ENCODE measurements at regions not wholly inside any gene's neighbourhood (a gene's known extent, or its start where the extent isn't known, plus 50 kb on each side); places are given as distances from the start of the nearest gene placed in this dataset.

GRCh38 chr7:12120632-12121031 lies 90.5 kb upstream of the TMEM106B start:
- Mint-ChIP-seq H3K27me3 (ENCODE audit: unreplicated experiment) (peaks cover 8% of the 10 kb centered on the region), H3K27ac (ENCODE audit: unreplicated experiment) (no peak overlapping the region), H3K9me3 (ENCODE audit: unreplicated experiment) (no peaks in the 10 kb centered on the region), H3K4me3 (ENCODE audit: unreplicated experiment) (no peak overlapping the region), H3K4me1 (ENCODE audit: unreplicated experiment) (no peaks in the 10 kb centered on the region), H3K36me3 (ENCODE audit: unreplicated experiment) (no peaks in the 10 kb centered on the region)
- no peak for TF ChIP-seq CTCF (IDR thresholded peaks at IDR 0.05)
- no peak for DNase-seq (ENCODE audit: extremely low spot score, unreplicated experiment)

- TF ChIP-seq CTCF (IDR thresholded peaks at IDR 0.05) = no peak
- Mint-ChIP-seq H3K27me3 (ENCODE audit: unreplicated experiment) (peaks cover 8% of the 10 kb centered on the region), H3K4me3 (ENCODE audit: unreplicated experiment) (no peak overlapping the region), H3K9me3 (ENCODE audit: unreplicated experiment) (no peaks in the 10 kb centered on the region), H3K27ac (ENCODE audit: unreplicated experiment) (no peak overlapping the region), H3K36me3 (ENCODE audit: unreplicated experiment) (no peaks in the 10 kb centered on the region), H3K4me1 (ENCODE audit: unreplicated experiment) (no peaks in the 10 kb centered on the region)
- DNase-seq (ENCODE audit: extremely low spot score, unreplicated experiment) = no peak
Measured at GRCh38 chr7:12123172-12123571, 87.9 kb upstream of the TMEM106B start.

GRCh38 chr7:12124028-12124427 lies 87.1 kb upstream of the TMEM106B start:
- Mint-ChIP-seq H3K9me3 (ENCODE audit: unreplicated experiment) (no peaks in the 10 kb centered on the region), H3K4me1 (ENCODE audit: unreplicated experiment) (no peaks in the 10 kb centered on the region), H3K27me3 (ENCODE audit: unreplicated experiment) (peaks cover 8% of the 10 kb centered on the region), H3K4me3 (ENCODE audit: unreplicated experiment) (no peak overlapping the region), H3K36me3 (ENCODE audit: unreplicated experiment) (no peaks in the 10 kb centered on the region), H3K27ac (ENCODE audit: unreplicated experiment) (no peak overlapping the region)
- no peak for TF ChIP-seq CTCF (IDR thresholded peaks at IDR 0.05)
- DNase-seq (ENCODE audit: extremely low spot score, unreplicated experiment) = no peak

GRCh38 chr7:12127455-12127854 lies 83.6 kb upstream of the TMEM106B start:
- Mint-ChIP-seq H3K4me3 (ENCODE audit: unreplicated experiment) (no peak overlapping the region), H3K9me3 (ENCODE audit: unreplicated experiment) (no peaks in the 10 kb centered on the region), H3K4me1 (ENCODE audit: unreplicated experiment) (no peaks in the 10 kb centered on the region), H3K27me3 (ENCODE audit: unreplicated experiment) (peaks cover 5% of the 10 kb centered on the region), H3K27ac (ENCODE audit: unreplicated experiment) (no peak overlapping the region), H3K36me3 (ENCODE audit: unreplicated experiment) (no peaks in the 10 kb centered on the region)
- DNase-seq (ENCODE audit: extremely low spot score, unreplicated experiment) = no peak
- no peak for TF ChIP-seq CTCF (IDR thresholded peaks at IDR 0.05)

- Mint-ChIP-seq H3K36me3 (ENCODE audit: unreplicated experiment) (no peaks in the 10 kb centered on the region), H3K4me3 (ENCODE audit: unreplicated experiment) (no peak overlapping the region), H3K27me3 (ENCODE audit: unreplicated experiment) (peaks cover 3% of the 10 kb centered on the region), H3K27ac (ENCODE audit: unreplicated experiment) (no peak overlapping the region), H3K9me3 (ENCODE audit: unreplicated experiment) (no peaks in the 10 kb centered on the region), H3K4me1 (ENCODE audit: unreplicated experiment) (no peaks in the 10 kb centered on the region)
- DNase-seq (ENCODE audit: extremely low spot score, unreplicated experiment) = no peak
- no peak for TF ChIP-seq CTCF (IDR thresholded peaks at IDR 0.05)
Measured at GRCh38 chr7:12130609-12131008, 80.5 kb upstream of the TMEM106B start.
